ENCODE measurements at regions not wholly inside any gene's neighbourhood (a gene's known extent, or its start where the extent isn't known, plus 50 kb on each side); places are given as distances from the start of the nearest gene placed in this dataset.

DNA sequence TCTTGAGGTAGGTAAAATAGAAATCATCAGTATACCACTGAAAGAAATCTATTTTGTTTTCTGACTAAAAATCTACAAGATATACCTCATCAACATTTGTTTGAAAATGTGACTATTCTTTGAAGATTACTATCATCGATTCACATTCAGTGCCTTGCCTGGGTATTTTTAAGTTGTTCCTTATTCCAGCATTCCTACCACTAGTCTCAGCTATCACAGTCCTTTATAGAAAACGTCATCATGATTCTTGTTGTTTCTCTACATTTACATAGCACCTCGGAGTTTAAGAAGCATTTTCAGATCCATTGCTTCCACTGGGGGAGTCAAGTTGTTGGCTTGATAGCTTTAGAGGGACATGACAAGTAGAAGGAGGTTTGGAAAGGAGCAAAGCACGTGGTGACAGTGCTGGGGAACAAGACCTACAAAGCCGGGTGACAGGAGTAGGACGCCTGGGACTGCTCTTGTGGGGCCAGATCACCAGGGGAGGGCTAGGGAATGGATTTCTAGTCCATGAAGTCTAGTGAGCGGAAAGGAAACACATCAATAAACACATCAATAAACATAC, 61.5 kb downstream of the HES1 start:
- H3K4me2 ChIP-seq (ENCODE audit: low read length), result no peak overlapping the region
- TF ChIP-seq TAF1 (IDR thresholded peaks at IDR 0.05; ENCODE audit: low read depth) (no peak), RAD21 (conservative IDR thresholded peaks at IDR 0.05) (no peak), POLR2AphosphoS5 (IDR thresholded peaks at IDR 0.05) (no peak), SMC3 (conservative IDR thresholded peaks at IDR 0.05; ENCODE audit: poor library complexity) (no peak), EP300 (conservative IDR thresholded peaks at IDR 0.05; ENCODE audit: poor library complexity, severe bottlenecking) (no peak)
- H3K9me3 ChIP-seq (ENCODE audit: low read length), result no peaks in the 10 kb centered on the region
- no peaks in the 10 kb centered on the region for H3K9me2 ChIP-seq (ENCODE audit: insufficient read depth, low read length)
- no peak overlapping the region for H2AFZ ChIP-seq (ENCODE audit: low read depth, low read length)
- no peaks in the 10 kb centered on the region for H3K36me3 ChIP-seq (ENCODE audit: insufficient read depth, low read length)
- no peaks in the 10 kb centered on the region for H3K27me3 ChIP-seq (ENCODE audit: insufficient read depth, low read depth, low read length)
- H3K27ac ChIP-seq (ENCODE audit: low read length), result no peak overlapping the region
- no peaks in the 10 kb centered on the region for H4K20me1 ChIP-seq (ENCODE audit: insufficient read depth)
- H3F3A ChIP-seq (ENCODE audit: insufficient read depth, low read length, poor library complexity, severe bottlenecking), result no peaks in the 10 kb centered on the region
- no peak overlapping the region for H3K4me3 ChIP-seq (ENCODE audit: low read length)
- no peaks in the 10 kb centered on the region for H3K79me2 ChIP-seq (replicated peaks; ENCODE audit: insufficient read depth, low read length)
- H3K9ac ChIP-seq (ENCODE audit: low read length), result no peak overlapping the region

DNA sequence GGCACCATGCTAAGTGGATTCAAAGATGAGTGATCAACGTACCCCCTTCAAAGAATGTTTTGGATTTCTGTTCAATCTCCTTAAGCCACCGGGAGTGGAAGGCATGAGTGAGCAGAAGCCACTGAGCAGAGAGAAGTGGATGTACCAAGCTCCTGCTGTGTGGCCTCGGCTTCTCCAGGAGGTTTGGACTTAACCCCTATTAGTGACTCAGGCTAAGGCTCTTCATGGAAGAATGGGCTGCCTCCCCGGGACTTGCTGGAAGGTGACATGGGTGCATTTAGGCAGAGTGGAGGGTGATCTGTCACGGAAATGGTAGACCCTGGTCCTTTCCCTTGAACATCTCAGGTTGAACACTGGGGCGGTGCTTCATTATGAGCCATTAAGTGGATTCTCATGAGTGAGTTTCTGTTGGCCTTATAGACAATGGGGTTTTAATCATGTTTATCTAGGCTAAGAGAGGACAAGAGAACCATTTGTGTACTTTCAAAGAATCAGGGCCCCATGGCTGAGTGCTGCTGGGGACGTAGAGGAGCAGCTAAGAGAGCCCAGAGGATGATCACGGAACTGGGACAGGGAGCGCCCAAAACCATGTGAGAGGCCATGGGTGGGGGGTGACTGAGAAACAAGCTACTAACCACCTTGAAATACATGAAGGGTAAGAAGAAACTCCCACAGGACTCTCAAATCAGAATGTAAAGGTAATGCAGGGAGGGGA, 62.2 kb downstream of the HES1 start:
- Histone ChIP-seq H4K20me1 (ENCODE audit: insufficient read depth) (no peaks in the 10 kb centered on the region), H3K36me3 (ENCODE audit: insufficient read depth, low read length) (no peaks in the 10 kb centered on the region), H3K9me3 (ENCODE audit: low read length) (no peaks in the 10 kb centered on the region), H3K9ac (ENCODE audit: low read length) (no peak overlapping the region), H2AFZ (ENCODE audit: low read depth, low read length) (no peak overlapping the region), H3K79me2 (replicated peaks; ENCODE audit: insufficient read depth, low read length) (no peaks in the 10 kb centered on the region), H3K9me2 (ENCODE audit: insufficient read depth, low read length) (no peaks in the 10 kb centered on the region), H3K4me3 (ENCODE audit: low read length) (no peak overlapping the region), H3K27me3 (ENCODE audit: insufficient read depth, low read depth, low read length) (peaks cover 2% of the 10 kb centered on the region), H3K4me2 (ENCODE audit: low read length) (no peak overlapping the region), H3F3A (ENCODE audit: insufficient read depth, low read length, poor library complexity, severe bottlenecking) (no peaks in the 10 kb centered on the region), H3K27ac (ENCODE audit: low read length) (no peak overlapping the region)
- TF ChIP-seq EZH2 (IDR thresholded peaks at IDR 0.05; ENCODE audit: borderline replicate concordance, insufficient read depth, low read length, poor library complexity, severe bottlenecking), result no peak
- TF ChIP-seq, protein P1, sequence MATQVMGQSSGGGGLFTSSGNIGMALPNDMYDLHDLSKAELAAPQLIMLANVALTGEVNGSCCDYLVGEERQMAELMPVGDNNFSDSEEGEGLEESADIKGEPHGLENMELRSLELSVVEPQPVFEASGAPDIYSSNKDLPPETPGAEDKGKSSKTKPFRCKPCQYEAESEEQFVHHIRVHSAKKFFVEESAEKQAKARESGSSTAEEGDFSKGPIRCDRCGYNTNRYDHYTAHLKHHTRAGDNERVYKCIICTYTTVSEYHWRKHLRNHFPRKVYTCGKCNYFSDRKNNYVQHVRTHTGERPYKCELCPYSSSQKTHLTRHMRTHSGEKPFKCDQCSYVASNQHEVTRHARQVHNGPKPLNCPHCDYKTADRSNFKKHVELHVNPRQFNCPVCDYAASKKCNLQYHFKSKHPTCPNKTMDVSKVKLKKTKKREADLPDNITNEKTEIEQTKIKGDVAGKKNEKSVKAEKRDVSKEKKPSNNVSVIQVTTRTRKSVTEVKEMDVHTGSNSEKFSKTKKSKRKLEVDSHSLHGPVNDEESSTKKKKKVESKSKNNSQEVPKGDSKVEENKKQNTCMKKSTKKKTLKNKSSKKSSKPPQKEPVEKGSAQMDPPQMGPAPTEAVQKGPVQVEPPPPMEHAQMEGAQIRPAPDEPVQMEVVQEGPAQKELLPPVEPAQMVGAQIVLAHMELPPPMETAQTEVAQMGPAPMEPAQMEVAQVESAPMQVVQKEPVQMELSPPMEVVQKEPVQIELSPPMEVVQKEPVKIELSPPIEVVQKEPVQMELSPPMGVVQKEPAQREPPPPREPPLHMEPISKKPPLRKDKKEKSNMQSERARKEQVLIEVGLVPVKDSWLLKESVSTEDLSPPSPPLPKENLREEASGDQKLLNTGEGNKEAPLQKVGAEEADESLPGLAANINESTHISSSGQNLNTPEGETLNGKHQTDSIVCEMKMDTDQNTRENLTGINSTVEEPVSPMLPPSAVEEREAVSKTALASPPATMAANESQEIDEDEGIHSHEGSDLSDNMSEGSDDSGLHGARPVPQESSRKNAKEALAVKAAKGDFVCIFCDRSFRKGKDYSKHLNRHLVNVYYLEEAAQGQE (IDR thresholded peaks at IDR 0.05; ENCODE audit: borderline replicate concordance), result no peak
- TF ChIP-seq MXI1 (conservative IDR thresholded peaks at IDR 0.05; ENCODE audit: poor library complexity, severe bottlenecking), result no peak
- TF ChIP-seq RAD21 (conservative IDR thresholded peaks at IDR 0.05), result no peak
- TF ChIP-seq TAF1 (IDR thresholded peaks at IDR 0.05; ENCODE audit: low read depth), result no peak

DNA sequence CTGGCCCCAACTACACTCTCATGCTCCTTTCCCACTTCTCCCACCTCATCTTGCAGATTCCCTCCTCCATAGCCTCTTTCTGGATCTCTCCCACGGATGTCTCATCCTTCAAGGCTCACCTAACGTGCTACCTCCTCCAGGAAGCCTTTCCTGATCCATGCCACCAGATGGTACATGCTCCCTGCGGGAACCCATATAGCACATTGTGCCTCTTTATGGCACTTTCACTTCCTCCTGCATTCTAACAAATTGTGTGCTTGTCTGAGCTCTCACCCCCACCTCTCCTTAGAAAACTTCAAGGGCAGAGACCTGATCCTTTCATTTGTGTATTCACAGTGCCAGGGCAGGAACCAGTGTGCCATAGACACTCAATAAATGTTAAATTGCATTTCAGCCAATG, 63.0 kb downstream of the HES1 start:
- no peak overlapping the region for H3K27ac ChIP-seq (ENCODE audit: low read length)
- H3F3A ChIP-seq (ENCODE audit: insufficient read depth, low read length, poor library complexity, severe bottlenecking), result no peaks in the 10 kb centered on the region
- H4K20me1 ChIP-seq (ENCODE audit: insufficient read depth), result no peaks in the 10 kb centered on the region
- H3K79me2 ChIP-seq (replicated peaks; ENCODE audit: insufficient read depth, low read length), result no peaks in the 10 kb centered on the region
- H3K4me3 ChIP-seq (ENCODE audit: low read length), result no peak overlapping the region
- no peak overlapping the region for H3K9ac ChIP-seq (ENCODE audit: low read length)
- H2AFZ ChIP-seq (ENCODE audit: low read depth, low read length), result no peak overlapping the region
- H3K9me2 ChIP-seq (ENCODE audit: insufficient read depth, low read length), result no peaks in the 10 kb centered on the region
- peaks cover 10% of the 10 kb centered on the region for H3K27me3 ChIP-seq (ENCODE audit: insufficient read depth, low read depth, low read length)
- no peak overlapping the region for H3K4me2 ChIP-seq (ENCODE audit: low read length)
- no peaks in the 10 kb centered on the region for H3K9me3 ChIP-seq (ENCODE audit: low read length)
- TF ChIP-seq TAF1 (IDR thresholded peaks at IDR 0.05; ENCODE audit: low read depth), result no peak
- no peak for TF ChIP-seq POLR2AphosphoS5 (IDR thresholded peaks at IDR 0.05)
- no peak for TF ChIP-seq RAD21 (conservative IDR thresholded peaks at IDR 0.05)
- TF ChIP-seq MXI1 (conservative IDR thresholded peaks at IDR 0.05; ENCODE audit: poor library complexity, severe bottlenecking), result no peak
- TF ChIP-seq, protein P2, sequence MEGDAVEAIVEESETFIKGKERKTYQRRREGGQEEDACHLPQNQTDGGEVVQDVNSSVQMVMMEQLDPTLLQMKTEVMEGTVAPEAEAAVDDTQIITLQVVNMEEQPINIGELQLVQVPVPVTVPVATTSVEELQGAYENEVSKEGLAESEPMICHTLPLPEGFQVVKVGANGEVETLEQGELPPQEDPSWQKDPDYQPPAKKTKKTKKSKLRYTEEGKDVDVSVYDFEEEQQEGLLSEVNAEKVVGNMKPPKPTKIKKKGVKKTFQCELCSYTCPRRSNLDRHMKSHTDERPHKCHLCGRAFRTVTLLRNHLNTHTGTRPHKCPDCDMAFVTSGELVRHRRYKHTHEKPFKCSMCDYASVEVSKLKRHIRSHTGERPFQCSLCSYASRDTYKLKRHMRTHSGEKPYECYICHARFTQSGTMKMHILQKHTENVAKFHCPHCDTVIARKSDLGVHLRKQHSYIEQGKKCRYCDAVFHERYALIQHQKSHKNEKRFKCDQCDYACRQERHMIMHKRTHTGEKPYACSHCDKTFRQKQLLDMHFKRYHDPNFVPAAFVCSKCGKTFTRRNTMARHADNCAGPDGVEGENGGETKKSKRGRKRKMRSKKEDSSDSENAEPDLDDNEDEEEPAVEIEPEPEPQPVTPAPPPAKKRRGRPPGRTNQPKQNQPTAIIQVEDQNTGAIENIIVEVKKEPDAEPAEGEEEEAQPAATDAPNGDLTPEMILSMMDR (IDR thresholded peaks at IDR 0.05; ENCODE audit: poor library complexity, severe bottlenecking), result no peak
- TF ChIP-seq EP300 (conservative IDR thresholded peaks at IDR 0.05; ENCODE audit: poor library complexity, severe bottlenecking), result no peak
- no peak for TF ChIP-seq SMC3 (conservative IDR thresholded peaks at IDR 0.05; ENCODE audit: poor library complexity)
- TF ChIP-seq, protein P1 (IDR thresholded peaks at IDR 0.05; ENCODE audit: borderline replicate concordance), result no peak
- TF ChIP-seq EZH2 (IDR thresholded peaks at IDR 0.05; ENCODE audit: borderline replicate concordance, insufficient read depth, low read length, poor library complexity, severe bottlenecking), result no peak
- H3K36me3 ChIP-seq (ENCODE audit: insufficient read depth, low read length), result no peaks in the 10 kb centered on the region

All from neural cell (in vitro differentiated cells).